ENCODE measurements at regions not wholly inside any gene's neighbourhood (a gene's known extent, or its start where the extent isn't known, plus 50 kb on each side); places are given as distances from the start of the nearest gene placed in this dataset.

GRCh38 chr4:60648774-60649173 lies 551.4 kb upstream of the ADGRL3 start:
- intact Hi-C loops (cut with DNase I; ENCODE audit: low total_unique reads), result no loop called here
- H3K4me3 ChIP-seq (ENCODE audit: low read depth, poor library complexity, severe bottlenecking), result no peak overlapping the region
- DNase-seq (ENCODE audit: low spot score in 2 of 2), result no peak
- WGBS, 2 donors, result 54 to 57% methylated on average over 2 of the region's 2 CpGs
- no peak for TF ChIP-seq POLR2A (IDR thresholded peaks at IDR 0.05)
- no peak for TF ChIP-seq CTCF (IDR thresholded peaks at IDR 0.05)

- DNase-seq (ENCODE audit: low spot score in 2 of 2), result no peak
- no peak overlapping the region for H3K4me3 ChIP-seq (ENCODE audit: low read depth, poor library complexity, severe bottlenecking)
- TF ChIP-seq CTCF (IDR thresholded peaks at IDR 0.05) (no peak), POLR2A (IDR thresholded peaks at IDR 0.05) (no peak)
- intact Hi-C loops (cut with DNase I; ENCODE audit: low total_unique reads), result no loop called here
These were observed 547.2 kb upstream of the ADGRL3 start for GRCh38 chr4:60652933-60653332.

GRCh38 chr4:60655356-60655755 lies 544.8 kb upstream of the ADGRL3 start:
- DNase-seq (ENCODE audit: low spot score in 2 of 2), result no peak
- intact Hi-C loops (cut with DNase I; ENCODE audit: low total_unique reads), result no loop called here
- TF ChIP-seq CTCF (IDR thresholded peaks at IDR 0.05) (no peak), POLR2A (IDR thresholded peaks at IDR 0.05) (no peak)
- no peak overlapping the region for H3K4me3 ChIP-seq (ENCODE audit: low read depth, poor library complexity, severe bottlenecking)

GRCh38 chr4:60656171-60656570 lies 544.0 kb upstream of the ADGRL3 start:
- no peak overlapping the region for H3K4me3 ChIP-seq (ENCODE audit: low read depth, poor library complexity, severe bottlenecking)
- intact Hi-C loops (cut with DNase I; ENCODE audit: low total_unique reads), result no loop called here

GRCh38 chr4:60657041-60657440 lies 543.1 kb upstream of the ADGRL3 start:
- DNase-seq (ENCODE audit: low spot score in 2 of 2), result no peak
- TF ChIP-seq CTCF (IDR thresholded peaks at IDR 0.05) (no peak), POLR2A (IDR thresholded peaks at IDR 0.05) (no peak)
- H3K4me3 ChIP-seq (ENCODE audit: low read depth, poor library complexity, severe bottlenecking), result no peak overlapping the region
- WGBS, 2 donors, result 55 to 59% methylated on average over 3 of the region's 3 CpGs
- intact Hi-C loops (cut with DNase I; ENCODE audit: low total_unique reads), result no loop called here

More at GRCh38 chr4:60656171-60656570, 544.0 kb upstream of the ADGRL3 start:
- 79 to 81% methylated on average over 3 of the region's 3 CpGs for WGBS, 2 donors
- DNase-seq (ENCODE audit: low spot score in 2 of 2), result no peak
- TF ChIP-seq POLR2A (IDR thresholded peaks at IDR 0.05) (no peak), CTCF (IDR thresholded peaks at IDR 0.05) (no peak)

GRCh38 chr4:60657807-60658206 lies 542.3 kb upstream of the ADGRL3 start:
- intact Hi-C loops (cut with DNase I; ENCODE audit: low total_unique reads), result no loop called here
- no peak for DNase-seq (ENCODE audit: low spot score in 2 of 2)
- H3K4me3 ChIP-seq (ENCODE audit: low read depth, poor library complexity, severe bottlenecking), result no peak overlapping the region
- TF ChIP-seq CTCF (IDR thresholded peaks at IDR 0.05) (no peak), POLR2A (IDR thresholded peaks at IDR 0.05) (no peak)

Data from lower leg skin (tissue), 4 donors.